ENCODE measurements at regions not wholly inside any gene's neighbourhood (a gene's known extent, or its start where the extent isn't known, plus 50 kb on each side); places are given as distances from the start of the nearest gene placed in this dataset.
A peak's percentile ranks its signal among the peaks of the same experiment; 100 is the strongest.

GRCh38 chr12:46671102-46671501, 154.7 kb downstream of the SLC38A4 start:
- no peak overlapping the region for H3K4me3 ChIP-seq (ENCODE audit: low read length)
- TF ChIP-seq CTCF (conservative IDR thresholded peaks at IDR 0.05; ENCODE audit: low read depth, low read length), result no peak
- DNase-seq (ENCODE audit: low read depth), result no peak

GRCh38 chr12:46670636-46671035, 155.2 kb downstream of the SLC38A4 start:
- no peak overlapping the region for H3K4me3 ChIP-seq (ENCODE audit: low read length)
- TF ChIP-seq CTCF (conservative IDR thresholded peaks at IDR 0.05; ENCODE audit: low read depth, low read length), result no peak
- no peak for DNase-seq (ENCODE audit: low read depth)

- no peak for DNase-seq (ENCODE audit: low read depth)
- no peak overlapping the region for H3K4me3 ChIP-seq (ENCODE audit: low read length)
- no peak for TF ChIP-seq CTCF (conservative IDR thresholded peaks at IDR 0.05; ENCODE audit: low read depth, low read length)
Observed at GRCh38 chr12:46669720-46670119, 156.1 kb downstream of the SLC38A4 start.

GRCh38 chr12:46667551-46667950, 158.2 kb downstream of the SLC38A4 start:
- H3K4me3 ChIP-seq (ENCODE audit: low read length), result no peak overlapping the region
- TF ChIP-seq CTCF (conservative IDR thresholded peaks at IDR 0.05; ENCODE audit: low read depth, low read length), result no peak
- DNase-seq (ENCODE audit: low read depth), result no peak

- no peak for TF ChIP-seq CTCF (conservative IDR thresholded peaks at IDR 0.05; ENCODE audit: low read depth, low read length)
- DNase-seq (ENCODE audit: low read depth), result peak; percentile 74
- no peak overlapping the region for H3K4me3 ChIP-seq (ENCODE audit: low read length)
Observed at GRCh38 chr12:46664761-46665287, 161.0 kb downstream of the SLC38A4 start.

GRCh38 chr12:46663318-46663717, 162.5 kb downstream of the SLC38A4 start:
- no peak for DNase-seq (ENCODE audit: low read depth)
- no peak overlapping the region for H3K4me3 ChIP-seq (ENCODE audit: low read length)
- no peak for TF ChIP-seq CTCF (conservative IDR thresholded peaks at IDR 0.05; ENCODE audit: low read depth, low read length)

- peak; percentile 82 for TF ChIP-seq CTCF (conservative IDR thresholded peaks at IDR 0.05; ENCODE audit: low read depth, low read length)
- H3K4me3 ChIP-seq (ENCODE audit: low read length), result no peak overlapping the region
- peak; percentile 48 for DNase-seq (ENCODE audit: low read depth)
Observed at GRCh38 chr12:46661110-46661845, 164.5 kb downstream of the SLC38A4 start.
